Stimulated activated CD4-positive, alpha-beta T cell treated with anti-CD3 and anti-CD28 coated beads, Interleukin-1b, Interleukin-23, amount 100 ng/mL, for 24 hours (primary cell): ENCODE measurements at regions not wholly inside any gene's neighbourhood (a gene's known extent, or its start where the extent isn't known, plus 50 kb on each side); places are given as distances from the start of the nearest gene placed in this dataset.

Experiments used
- DNase-seq, 4 experiments: peaks; one replicate each; pipeline ENCODE4 v3.0.0-alpha.2; 2020; ENCODE audit warnings: low read depth in 4 of 4, low spot score in 1 of 4

DNA sequence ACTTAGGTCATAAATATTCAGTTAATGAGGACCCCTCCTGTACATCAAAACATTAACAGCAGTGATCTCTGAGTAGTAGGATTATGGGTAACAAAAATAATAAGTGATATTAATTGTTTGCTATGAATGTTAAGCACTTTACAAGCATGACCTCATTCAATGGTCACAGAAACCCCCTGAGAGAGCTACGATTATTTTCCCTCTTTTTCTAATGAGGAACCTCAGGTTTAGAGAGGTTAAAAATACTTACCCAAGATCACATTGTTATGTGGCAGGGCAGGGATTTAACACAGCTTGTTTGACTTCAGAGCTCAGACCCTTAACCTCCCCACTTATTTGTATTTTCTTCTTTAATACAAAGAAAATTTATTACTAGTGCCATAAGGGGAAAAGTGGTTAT lies 228.2 kb downstream of the TBL1XR1 start:
- no peak for DNase-seq

DNA sequence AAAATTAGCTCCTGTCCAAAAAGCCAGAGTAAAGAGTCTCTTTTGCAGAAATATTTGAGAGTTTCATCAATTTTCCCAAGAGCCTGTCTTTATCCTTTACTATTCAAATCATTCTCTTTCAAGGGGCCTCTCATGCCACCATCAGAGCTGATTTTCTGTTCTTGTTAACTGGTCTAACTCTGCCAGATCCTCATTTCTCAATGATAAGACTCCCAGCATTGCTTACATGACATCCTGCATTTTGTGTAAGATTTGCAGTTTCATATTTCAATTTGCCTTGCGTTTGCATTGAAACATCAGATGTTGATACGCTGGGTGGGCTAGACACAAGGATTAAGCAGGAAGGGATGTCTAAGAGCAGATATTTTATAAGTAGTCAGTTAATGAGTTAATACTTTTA lies 228.7 kb downstream of the TBL1XR1 start:
- no peak for DNase-seq

DNA sequence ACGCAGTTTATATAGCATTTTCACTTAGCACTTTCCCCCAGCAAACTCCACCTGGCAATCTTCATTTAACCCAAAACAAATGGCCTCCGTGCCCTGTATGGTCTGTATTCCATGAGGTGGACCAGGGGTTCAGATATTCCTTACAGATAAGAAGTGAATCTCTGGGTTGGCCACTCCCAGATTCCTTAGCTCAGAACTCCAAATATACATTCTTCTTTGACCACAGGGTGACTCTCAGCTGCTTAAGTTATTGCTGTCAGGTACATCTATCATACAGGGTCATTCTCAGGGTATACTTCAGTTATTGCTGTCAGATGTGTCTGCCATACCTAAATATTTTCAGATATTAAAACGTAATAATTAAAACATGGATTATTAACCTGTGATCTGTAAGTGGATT lies 229.8 kb downstream of the TBL1XR1 start:
- DNase-seq = no peak

DNA sequence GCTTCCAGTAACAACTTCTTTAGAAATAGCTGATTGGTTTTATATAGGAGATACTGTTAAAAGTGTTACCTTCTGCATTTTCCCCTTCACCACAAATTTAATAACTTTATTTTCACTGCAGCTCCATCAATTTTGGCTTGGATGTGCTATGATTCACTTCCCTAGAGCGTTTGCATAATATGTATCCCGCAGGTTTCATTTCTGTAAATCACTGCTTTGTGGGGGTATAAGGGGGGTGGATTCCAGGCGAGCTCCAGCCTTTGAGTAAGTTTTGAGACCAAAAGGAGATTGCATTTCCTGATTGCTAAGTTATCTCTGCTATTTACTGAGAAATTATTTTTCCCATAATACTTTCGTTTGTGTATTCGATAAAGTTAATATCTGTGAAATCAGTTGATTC lies 232.6 kb downstream of the TBL1XR1 start:
- DNase-seq = no peak

DNA sequence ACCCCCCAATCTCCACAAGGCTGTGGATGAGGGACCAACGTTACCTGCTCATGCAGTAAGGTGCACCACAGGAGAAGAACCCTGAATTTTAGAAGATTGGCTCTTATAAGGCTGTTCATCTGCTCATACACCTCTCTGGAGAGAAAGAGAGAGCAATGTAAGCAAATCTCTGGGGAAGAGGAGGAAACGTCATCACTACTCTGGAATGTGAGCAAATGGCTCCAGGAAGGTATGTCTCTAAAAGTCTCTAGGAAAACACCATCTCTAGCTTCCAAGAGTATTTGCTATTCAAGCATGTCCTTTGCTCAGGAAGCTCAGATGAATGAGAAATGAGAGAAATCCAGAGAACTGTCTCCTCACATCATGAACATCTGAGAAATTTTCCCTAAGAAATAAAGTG lies 235.4 kb downstream of the TBL1XR1 start:
- no peak for DNase-seq

DNA sequence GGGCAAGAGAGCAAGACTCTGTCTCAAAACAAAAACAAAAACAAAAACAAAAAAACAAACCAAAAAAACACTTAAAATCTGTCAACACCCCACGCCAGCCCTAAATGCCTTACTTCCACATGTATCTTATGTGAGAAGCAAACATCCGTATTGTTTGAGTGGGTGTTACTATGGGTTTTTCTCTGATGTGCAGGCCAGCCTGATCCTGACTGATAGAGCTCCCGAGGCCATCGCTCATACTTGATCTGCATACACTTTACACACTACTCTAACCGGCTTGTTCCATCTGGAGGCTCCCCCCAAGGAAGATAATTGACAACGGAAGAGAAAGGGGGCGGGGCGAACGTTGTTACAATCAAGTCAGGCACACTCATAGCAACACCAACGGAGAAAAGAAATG lies 237.4 kb downstream of the TBL1XR1 start:
- no peak for DNase-seq

DNA sequence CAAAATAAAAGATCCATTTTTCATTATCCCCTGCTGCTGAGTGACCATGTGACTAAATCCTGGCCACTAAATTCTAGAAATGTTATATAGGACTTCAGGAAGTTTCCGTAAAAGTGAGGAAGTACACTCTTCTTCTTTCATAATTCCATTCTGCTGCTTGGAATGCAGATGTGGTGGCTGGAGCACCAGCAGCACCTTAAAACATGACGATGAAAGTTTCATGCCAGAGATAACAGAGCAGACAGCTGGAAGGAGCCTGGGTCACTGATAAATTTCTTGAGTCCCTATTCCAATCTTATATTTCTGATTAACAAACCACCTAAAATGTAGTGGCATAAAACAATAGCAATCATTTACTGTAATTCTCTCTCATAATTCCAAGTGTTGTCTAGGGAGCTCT lies 238.7 kb downstream of the TBL1XR1 start:
- no peak for DNase-seq

DNA sequence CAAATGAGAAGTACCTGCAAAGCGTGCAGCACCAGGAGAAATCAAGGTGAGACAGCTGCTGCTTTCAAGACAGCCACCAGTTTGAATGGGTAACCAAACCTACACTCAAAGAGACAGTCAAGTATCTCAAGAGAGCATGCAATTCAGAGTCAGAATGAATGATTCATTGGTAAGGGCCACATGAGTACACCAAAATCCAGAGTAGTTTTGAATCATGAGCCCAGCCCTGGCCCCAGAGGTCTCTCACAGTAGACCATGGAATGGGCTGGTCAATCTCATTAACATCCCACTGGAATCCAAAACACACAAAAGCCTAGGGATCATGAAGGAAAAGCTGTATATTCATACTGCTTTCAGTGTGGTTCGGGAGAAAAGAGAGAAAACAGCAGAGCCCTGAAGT lies 242.8 kb downstream of the TBL1XR1 start:
- no peak for DNase-seq

DNA sequence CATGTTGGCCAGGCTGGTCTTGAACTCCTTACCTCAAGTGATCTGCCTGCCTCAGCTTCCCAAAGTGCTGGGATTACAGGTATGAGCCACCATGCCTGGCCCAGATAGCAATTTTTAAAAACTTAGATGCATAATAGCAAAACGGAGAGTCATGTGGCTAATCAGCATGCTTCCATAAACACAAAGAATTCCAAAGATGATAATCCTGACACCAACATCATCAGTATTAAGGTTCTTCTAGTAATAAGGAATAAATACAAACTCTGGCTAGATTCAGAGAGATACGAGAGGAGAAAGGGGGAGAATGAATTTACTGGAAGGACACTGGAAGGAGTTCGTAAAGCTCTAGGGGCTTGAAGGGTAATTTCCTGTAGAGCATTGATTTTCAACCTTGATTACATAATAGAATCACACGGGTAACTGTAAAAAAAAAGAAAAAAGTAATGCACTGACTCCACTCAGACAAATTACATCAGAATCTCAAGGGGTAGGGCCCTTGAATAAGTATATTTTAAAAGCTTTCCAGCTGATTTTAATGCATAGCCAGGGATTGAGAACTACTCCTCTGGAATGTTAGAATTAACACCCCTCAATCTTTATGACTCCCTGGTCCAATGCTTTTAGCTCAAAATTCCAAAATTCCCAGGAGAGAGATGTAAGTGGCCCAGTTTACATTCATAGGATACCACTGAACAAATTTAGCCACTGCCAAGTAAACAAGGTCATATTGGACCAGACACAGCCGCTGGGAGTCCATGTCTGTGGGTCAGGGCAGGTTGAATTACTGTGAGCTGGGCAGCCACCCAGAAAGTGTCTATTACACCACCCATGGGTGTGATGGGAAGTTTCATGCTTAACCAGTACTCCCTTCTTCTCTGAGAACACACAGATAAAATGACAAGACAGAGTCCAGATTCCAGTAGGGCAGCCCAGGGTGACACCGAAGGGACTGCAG lies 243.9 kb downstream of the TBL1XR1 start:
- no peak for DNase-seq

DNA sequence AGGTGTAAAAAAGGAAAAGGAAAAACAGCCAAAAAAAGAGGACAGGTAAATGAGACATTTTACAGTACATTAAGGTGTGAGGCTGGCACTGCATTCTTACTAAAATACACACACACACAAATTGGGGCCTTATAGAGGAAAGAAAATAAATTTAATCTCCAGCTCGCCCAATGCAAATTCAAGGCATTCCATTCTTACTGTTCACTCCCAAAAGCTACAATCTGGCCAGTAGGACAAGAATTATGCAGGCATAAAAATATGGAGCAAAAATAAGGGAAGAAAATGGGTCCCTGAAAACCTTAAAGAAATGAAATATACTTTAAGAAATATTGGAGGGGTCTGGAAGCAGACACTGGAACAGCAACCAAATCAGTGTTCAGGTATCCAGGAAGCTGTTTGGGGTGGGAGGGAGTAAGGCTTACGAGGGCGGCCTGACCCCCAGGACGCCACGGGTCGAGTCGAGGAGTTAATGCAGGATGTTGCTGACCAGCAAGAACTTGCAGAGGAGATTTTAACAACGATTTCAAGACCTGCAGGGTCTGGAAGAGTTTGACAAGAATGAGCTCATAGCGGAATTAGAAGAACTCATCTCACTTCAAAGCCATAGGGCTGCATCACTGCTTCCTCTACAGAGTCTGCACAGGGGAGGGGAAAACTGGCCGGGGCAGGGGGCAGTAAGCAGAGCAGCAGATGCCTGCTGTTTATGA lies 245.5 kb downstream of the TBL1XR1 start:
- no peak for DNase-seq

DNA sequence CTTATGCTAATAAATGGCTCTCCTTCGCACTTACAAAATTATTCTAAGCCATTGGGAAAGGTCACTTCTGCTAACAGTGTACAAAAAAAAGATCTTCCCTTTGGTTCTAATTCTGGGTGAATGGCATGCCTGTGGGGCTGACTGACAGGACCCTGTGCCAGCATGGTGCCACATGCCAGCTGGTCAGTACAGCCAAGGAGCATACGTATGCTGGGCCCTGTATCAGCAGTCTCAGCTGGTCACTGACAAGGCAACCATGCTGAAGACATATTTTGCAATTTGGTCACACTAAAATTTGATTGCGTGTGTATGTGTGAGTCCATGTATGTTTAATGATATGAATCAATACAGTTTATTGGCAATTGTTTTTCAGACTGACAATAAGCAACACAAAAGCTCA lies 246.1 kb downstream of the TBL1XR1 start:
- DNase-seq = no peak

DNA sequence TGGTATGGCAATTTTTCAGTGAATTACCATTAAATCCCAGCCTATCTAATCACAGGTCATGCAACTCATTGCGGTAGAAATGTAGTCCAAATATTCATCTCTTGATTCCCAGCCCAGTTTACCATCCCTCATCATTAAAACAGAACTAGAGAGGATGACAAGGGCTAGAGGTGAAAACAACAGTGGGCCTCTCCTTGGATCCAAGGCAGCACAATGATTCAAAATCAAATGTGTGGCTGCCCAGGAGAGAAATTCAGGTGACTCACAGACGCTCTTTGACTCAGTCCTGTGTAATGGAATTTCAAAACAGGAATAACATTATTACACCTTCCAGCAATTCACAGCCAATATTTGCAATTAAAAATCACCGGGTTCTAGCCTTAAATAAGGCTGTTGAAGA lies 246.5 kb downstream of the TBL1XR1 start:
- DNase-seq = no peak

DNA sequence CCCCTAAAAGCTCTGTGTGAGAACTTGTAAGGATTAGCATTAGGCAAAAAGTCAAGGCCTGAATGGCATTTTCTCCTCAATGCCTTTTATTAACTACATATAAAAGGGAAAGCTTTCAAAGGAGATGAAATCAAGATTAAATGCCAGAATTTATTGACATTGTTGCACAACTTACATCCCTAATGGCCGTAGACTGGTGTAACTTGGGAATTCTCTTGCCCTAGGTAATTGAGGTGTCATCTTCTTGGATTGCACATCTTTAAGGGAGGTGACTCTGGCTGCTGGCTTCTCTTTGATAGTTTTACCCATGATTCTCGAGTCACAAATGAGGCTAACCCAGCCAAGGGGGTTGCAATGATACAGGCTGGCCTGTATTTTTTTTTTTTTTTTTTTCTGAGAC lies 249.1 kb downstream of the TBL1XR1 start:
- no peak for DNase-seq

DNA sequence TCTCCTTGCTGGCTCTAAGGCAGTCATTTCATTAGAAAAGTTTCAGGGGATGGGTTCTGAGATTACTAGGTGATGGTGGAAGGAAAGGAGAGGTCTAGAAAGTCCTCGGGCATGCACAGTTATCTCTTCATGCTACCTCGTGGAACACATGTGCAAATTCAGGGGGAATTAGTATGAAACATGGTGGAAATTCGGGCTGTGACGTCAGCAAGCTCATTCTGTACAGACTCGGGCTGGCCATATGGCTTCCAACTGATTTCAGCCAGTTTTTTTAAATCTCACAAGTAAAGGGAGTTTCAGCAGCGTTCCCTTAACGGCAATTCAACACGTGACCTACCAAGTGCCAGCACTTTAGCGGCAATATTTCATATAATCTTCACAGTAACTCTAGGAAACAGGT lies 251.1 kb downstream of the TBL1XR1 start:
- no peak for DNase-seq

DNA sequence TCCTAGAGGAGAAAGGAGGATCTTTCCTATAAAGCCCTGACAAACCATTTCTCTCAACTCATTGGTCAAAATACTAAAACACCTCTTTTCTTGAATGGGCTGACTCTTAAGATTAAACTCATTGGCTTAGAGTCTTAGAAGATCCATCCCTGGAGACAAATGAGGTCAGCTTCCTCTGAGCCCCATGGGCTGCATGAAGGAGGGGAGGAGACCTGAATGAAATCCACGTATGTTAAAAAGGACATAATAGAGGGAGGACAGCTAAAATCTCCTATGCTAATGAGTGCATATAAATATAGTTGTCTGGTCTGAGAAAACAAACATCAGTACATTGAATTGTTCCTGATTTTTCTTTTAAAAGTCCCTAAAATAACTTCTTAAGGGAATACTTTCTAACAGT lies 255.0 kb downstream of the TBL1XR1 start:
- no peak for DNase-seq

DNA sequence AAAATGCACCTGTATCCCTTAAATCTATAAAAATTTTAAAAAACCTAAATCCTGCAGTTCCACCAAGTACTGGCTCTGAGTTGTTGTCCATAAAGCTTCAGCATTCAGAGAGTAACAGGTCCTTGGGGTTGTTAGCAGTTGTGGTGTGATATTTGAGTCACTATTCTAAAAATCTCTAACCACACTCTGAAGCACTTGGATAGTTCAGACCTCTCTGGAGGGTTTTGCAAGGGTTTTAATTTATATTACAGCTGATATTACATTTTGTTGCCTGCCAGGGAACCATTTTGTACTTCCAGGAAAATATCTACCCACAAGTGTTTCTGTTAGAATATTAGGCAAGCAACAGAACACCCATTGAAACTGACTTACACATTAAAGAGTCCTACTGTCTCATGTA lies 255.6 kb downstream of the TBL1XR1 start:
- no peak for DNase-seq

DNA sequence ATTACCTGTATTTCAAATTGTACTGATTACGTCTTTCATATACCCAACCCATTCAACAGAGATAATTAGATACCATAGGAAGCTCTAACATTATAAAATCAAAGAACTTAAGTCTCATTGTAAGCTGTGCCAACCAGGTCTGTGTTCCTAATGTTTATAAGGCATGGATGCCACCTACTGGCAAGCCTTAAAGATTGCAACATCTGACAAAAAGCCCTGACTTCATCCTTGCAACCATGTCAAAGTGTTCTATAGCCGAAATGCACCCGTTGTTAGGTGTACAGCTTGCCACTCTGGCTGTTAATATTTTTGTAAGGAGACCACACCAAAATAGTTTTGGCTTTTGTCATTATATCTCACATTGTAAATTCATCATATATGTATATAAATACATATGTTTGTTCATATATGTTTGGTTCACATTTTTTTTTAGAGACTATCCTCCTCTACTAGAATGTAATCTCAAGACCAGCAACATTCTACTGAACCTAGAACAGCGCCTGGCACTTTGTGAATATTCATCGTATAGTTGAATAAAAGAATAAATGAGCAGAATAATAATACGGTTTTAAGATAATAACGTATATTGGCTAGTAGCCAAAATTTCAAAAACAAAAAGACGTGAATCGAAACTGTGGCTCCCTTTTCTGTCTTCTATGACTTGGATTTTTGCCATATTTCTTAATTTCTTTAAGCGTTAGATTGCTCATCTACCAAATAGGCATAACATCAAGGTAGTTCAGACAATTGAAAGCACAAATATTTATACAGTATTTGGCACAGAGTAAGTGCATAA lies 258.1 kb downstream of the TBL1XR1 start:
- peak in 3 of 4 experiments; percentile 2 to 11 (median 9) for DNase-seq

DNA sequence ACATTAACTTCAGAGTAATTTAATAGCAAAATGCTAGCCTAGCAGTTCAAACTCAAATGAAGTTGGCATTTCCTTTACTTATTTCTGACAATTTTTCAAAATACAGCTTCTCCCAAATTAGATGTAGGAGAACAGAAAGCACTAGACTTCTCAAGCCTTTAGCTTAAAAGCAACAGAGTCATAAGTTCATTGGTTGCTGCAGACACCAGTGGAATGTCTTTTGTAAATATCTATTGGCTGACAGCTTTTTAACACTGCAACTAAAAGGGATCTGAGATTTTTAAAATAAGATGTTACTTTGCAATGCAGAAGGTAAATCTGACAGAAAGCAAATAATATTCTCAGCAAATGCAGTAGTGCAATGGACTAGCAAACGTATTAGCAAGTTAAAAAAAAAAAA lies 259.3 kb downstream of the TBL1XR1 start:
- DNase-seq = no peak

DNA sequence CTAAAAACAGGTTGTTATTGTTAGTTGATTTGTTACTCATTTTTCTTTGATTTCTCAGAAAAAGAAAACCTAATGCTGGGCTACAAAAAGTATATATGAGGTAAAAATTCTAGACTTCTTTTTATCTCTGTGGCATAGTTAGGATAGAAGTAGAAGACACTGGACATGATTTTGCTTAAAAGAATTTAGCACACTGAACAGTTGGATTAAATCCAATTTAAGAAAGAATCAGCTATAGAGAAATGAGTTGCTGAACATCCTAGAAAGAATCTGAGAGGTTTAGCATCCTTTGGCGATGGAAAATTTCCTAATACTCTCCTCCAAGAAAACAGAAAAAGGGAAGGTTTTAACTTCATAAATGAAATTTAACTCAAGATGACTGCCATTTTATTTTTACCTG lies 259.7 kb downstream of the TBL1XR1 start:
- DNase-seq = no peak

DNA sequence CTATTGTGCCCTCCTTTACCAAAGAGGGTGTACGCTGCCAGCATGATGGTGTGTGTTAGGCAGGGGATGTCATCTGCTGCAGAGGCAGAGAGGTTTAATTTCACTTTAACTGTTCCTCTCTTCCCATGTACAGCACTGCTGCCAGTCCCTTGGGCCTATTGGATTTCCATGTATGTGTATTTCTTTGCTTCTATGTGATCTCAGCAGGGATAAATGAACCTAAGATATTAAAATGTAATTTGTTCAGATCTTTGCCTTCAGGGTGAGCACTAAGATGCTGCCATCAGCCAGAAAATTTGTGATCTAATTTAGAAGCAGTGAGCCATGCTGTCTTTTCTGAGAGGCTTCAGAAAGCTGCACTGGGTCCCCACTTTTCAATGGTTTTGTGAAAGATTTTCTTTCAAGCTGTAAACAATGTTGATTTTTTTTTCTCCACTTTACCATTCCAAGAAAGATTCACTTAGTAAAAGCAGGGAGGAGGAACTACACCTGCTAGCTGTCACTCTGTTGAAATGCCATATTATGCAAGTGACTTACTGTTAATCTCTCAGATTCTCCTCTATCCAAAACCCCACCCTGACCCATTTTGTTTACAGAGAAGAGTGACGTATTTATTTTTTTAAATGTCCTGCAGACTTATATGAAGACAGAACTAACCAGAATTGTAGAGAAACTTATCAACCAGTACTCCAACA lies 261.9 kb downstream of the TBL1XR1 start:
- DNase-seq = no peak

DNA sequence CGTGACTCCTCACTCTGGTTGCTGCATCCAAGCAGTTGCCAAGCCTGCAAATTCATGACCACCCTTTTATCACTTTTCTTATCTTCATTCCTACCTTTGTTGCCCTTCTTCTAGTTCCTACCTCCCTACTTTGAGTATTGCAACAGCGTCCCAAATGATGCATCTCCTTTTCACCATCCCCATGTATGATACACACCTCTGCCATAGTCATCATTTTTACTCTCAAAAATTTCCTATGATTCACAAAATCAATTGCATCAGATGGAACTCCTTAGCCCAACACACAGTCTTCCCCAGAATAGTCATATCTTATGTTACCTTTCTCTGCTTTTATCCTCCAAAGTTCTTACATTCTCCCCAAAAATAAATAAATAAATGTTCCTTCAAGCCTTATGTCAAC lies 262.6 kb downstream of the TBL1XR1 start:
- DNase-seq = no peak
